ENCODE measurements at regions not wholly inside any gene's neighbourhood (a gene's known extent, or its start where the extent isn't known, plus 50 kb on each side); places are given as distances from the start of the nearest gene placed in this dataset.

GRCh38 chr5:106331415-106331814, 1339.3 kb downstream of the EFNA5 start:
- ATAC-seq (no peak), DNase-seq (no peak)
- TF ChIP-seq CTCF (IDR thresholded peaks at IDR 0.05) = no peak
- Histone ChIP-seq H3K36me3 (ENCODE audit: control insufficient read depth, insufficient read depth, low read length) (no peaks in the 10 kb centered on the region), H3K4me1 (ENCODE audit: control insufficient read depth, insufficient read depth, low read length) (no peaks in the 10 kb centered on the region), H3K27me3 (ENCODE audit: control insufficient read depth, insufficient read depth, low read length) (no peaks in the 10 kb centered on the region), H3K4me3 (ENCODE audit: low read length) (no peak overlapping the region), H3K27ac (ENCODE audit: low read length) (no peak overlapping the region), H3K9me3 (ENCODE audit: control insufficient read depth, insufficient read depth, low read length) (no peaks in the 10 kb centered on the region)
- intact Hi-C loops (cut with micrococcal nuclease) = no loop called here
- no peaks in the 10 kb centered on the region for H3K4me1 Mint-ChIP-seq
- no peak overlapping the region for H3K27ac Mint-ChIP-seq
- H3K9me3 Mint-ChIP-seq = peaks cover 8 to 10% of the 10 kb centered on the region in 2 donors
- H3K36me3 Mint-ChIP-seq = no peaks in the 10 kb centered on the region
- no peaks in the 10 kb centered on the region for H3K27me3 Mint-ChIP-seq (ENCODE audit: low read depth in 2 of 2)
- WGBS (ENCODE audit: insufficient coverage) = 90% methylated on average over 1 of the region's 2 CpGs
- H3K4me3 Mint-ChIP-seq = no peak overlapping the region

DNA sequence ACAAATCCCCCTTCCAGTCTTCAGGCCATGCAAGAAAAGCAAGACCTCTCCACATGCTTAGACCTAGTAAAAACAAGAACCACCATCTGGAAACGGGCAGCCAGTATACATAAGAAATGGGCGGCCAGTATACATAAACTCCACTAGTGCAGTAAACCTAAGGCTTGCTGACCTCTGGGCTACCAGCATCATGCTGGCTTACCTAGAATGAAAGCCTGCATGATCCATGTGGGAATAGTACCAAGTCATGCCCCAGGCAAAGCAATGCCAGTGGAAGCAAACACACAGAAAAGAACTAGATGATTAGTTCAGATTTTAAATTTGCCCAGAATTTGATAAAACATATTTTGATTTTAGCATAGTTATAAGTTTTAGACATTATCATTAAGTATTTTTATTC, 1346.4 kb downstream of the EFNA5 start:
- no peak overlapping the region for H3K27ac Mint-ChIP-seq
- Histone ChIP-seq H3K27ac (ENCODE audit: low read length) (no peak overlapping the region), H3K4me3 (ENCODE audit: low read length) (no peak overlapping the region), H3K9me3 (ENCODE audit: control insufficient read depth, insufficient read depth, low read length) (no peaks in the 10 kb centered on the region), H3K27me3 (ENCODE audit: control insufficient read depth, insufficient read depth, low read length) (no peaks in the 10 kb centered on the region), H3K4me1 (ENCODE audit: control insufficient read depth, insufficient read depth, low read length) (no peaks in the 10 kb centered on the region), H3K36me3 (ENCODE audit: control insufficient read depth, insufficient read depth, low read length) (no peaks in the 10 kb centered on the region)
- no peaks in the 10 kb centered on the region for H3K27me3 Mint-ChIP-seq (ENCODE audit: low read depth in 2 of 2)
- DNase-seq = no peak
- no peak for TF ChIP-seq CTCF (IDR thresholded peaks at IDR 0.05)
- no peak overlapping the region for H3K4me3 Mint-ChIP-seq
- peaks cover 4 to 5% of the 10 kb centered on the region in 2 donors for H3K9me3 Mint-ChIP-seq
- 91% methylated on average over 2 of the region's 2 CpGs for WGBS (ENCODE audit: insufficient coverage)
- ATAC-seq = no peak
- H3K4me1 Mint-ChIP-seq = no peaks in the 10 kb centered on the region
- no peaks in the 10 kb centered on the region for H3K36me3 Mint-ChIP-seq
- intact Hi-C loops (cut with micrococcal nuclease) = no loop called here

- no peak for ATAC-seq
- intact Hi-C loops (cut with micrococcal nuclease) = no loop called here
- no peaks in the 10 kb centered on the region for H3K4me1 ChIP-seq (ENCODE audit: control insufficient read depth, insufficient read depth, low read length)
- H3K27me3 ChIP-seq (ENCODE audit: control insufficient read depth, insufficient read depth, low read length) = no peaks in the 10 kb centered on the region
- no peak for DNase-seq
- no peaks in the 10 kb centered on the region for H3K27me3 Mint-ChIP-seq (ENCODE audit: low read depth in 2 of 2)
- H3K4me1 Mint-ChIP-seq = no peaks in the 10 kb centered on the region
- H3K9me3 Mint-ChIP-seq = peaks cover 5% of the 10 kb centered on the region in 2 donors
- 73% methylated on average over 6 of the region's 6 CpGs for WGBS (ENCODE audit: insufficient coverage)
- H3K27ac Mint-ChIP-seq = no peak overlapping the region
- no peak overlapping the region for H3K4me3 Mint-ChIP-seq
- H3K9me3 ChIP-seq (ENCODE audit: control insufficient read depth, insufficient read depth, low read length) = no peaks in the 10 kb centered on the region
- H3K36me3 ChIP-seq (ENCODE audit: control insufficient read depth, insufficient read depth, low read length) = no peaks in the 10 kb centered on the region
- TF ChIP-seq CTCF (IDR thresholded peaks at IDR 0.05) = no peak
- no peak overlapping the region for H3K27ac ChIP-seq (ENCODE audit: low read length)
- H3K36me3 Mint-ChIP-seq = no peaks in the 10 kb centered on the region
- H3K4me3 ChIP-seq (ENCODE audit: low read length) = no peak overlapping the region
Observed at GRCh38 chr5:106321242-106321641, 1349.5 kb downstream of the EFNA5 start.

- Mint-ChIP-seq H3K4me3 (no peak overlapping the region), H3K27me3 (ENCODE audit: low read depth in 2 of 2) (no peaks in the 10 kb centered on the region), H3K27ac (no peak overlapping the region), H3K36me3 (no peaks in the 10 kb centered on the region), H3K9me3 (peaks cover 8 to 10% of the 10 kb centered on the region in 2 donors), H3K4me1 (no peaks in the 10 kb centered on the region)
- Histone ChIP-seq H3K36me3 (ENCODE audit: control insufficient read depth, insufficient read depth, low read length) (no peaks in the 10 kb centered on the region), H3K4me1 (ENCODE audit: control insufficient read depth, insufficient read depth, low read length) (no peaks in the 10 kb centered on the region), H3K4me3 (ENCODE audit: low read length) (no peak overlapping the region), H3K27ac (ENCODE audit: low read length) (no peak overlapping the region), H3K9me3 (ENCODE audit: control insufficient read depth, insufficient read depth, low read length) (no peaks in the 10 kb centered on the region), H3K27me3 (ENCODE audit: control insufficient read depth, insufficient read depth, low read length) (no peaks in the 10 kb centered on the region)
- ATAC-seq = no peak
- no peak for TF ChIP-seq CTCF (IDR thresholded peaks at IDR 0.05)
- 53% methylated on average over 1 of the region's 2 CpGs for WGBS (ENCODE audit: insufficient coverage)
- no peak for DNase-seq
- intact Hi-C loops (cut with micrococcal nuclease) = no loop called here
Observed at GRCh38 chr5:106314221-106314824, 1356.4 kb downstream of the EFNA5 start.

Data from natural killer cell (primary cell).